Ammon's horn (tissue), 1 donor: ENCODE measurements at regions not wholly inside any gene's neighbourhood (a gene's known extent, or its start where the extent isn't known, plus 50 kb on each side); places are given as distances from the start of the nearest gene placed in this dataset.

ENCODE experiments used
- DNase-seq: peaks from one replicate; pipeline ENCODE4 v3.0.0-alpha.2; 2016; ENCODE audit warnings: low spot score

- no peak for DNase-seq
Measured at GRCh38 chr10:105793071-105793470, 1152.0 kb downstream of the SORCS3 start.

DNA sequence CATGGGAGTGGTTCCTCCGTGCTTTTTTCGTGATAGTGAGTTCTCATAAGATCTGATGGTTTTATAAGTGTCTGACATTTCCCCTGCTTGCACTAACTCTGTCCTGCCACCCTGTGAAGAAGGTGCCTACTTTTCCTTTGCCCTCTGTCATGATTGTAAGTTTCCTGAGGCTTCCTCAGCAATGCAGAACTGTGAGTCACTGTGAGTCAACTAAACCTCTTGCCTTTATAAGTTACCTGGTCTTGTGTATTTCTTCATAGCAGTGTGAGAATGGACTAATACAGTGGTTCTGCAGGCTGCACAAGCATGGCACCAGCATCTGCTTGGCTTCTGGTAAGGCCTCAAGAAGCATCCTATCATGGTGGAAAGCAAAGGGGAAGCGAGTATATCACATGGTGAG lies 1144.6 kb downstream of the SORCS3 start:
- no peak for DNase-seq

GRCh38 chr10:105783936-105784483 lies 1142.9 kb downstream of the SORCS3 start:
- no peak for DNase-seq

- DNase-seq, result no peak
Measured at GRCh38 chr10:105774881-105775280, 1133.8 kb downstream of the SORCS3 start.

GRCh38 chr10:105774351-105774750 lies 1133.3 kb downstream of the SORCS3 start:
- no peak for DNase-seq

DNA sequence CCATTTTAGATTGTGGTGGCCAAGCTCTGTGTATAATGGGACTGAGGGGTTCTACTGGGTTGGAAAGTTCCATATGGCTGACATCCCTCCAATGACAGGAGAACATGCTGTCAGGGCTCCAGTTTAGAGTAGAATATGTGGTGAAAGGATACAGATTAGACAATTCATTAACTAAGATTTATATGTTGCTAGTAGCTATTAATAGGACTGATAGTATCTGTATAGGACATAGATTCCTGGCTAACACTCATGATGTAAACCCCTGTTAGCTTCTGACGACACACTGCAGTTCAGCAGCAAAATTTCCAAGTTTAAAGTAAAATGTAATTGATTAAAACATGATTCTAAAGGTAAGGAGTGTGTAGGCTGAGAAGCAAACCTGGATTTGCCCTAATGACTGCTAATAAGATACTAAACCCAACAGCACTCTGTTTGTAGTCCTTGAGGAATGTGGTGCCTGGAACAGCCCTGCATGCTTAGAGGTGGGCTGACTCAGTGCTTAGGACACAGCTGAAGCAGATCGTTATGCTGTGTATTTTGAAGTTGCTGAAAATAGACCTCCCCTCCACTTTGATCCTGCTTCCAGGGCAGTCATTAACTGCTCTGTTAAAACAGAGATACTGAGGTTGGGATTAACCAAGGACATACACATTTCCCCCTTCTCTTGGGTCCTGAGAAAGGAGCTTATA lies 1129.6 kb downstream of the SORCS3 start:
- no peak for DNase-seq

DNA sequence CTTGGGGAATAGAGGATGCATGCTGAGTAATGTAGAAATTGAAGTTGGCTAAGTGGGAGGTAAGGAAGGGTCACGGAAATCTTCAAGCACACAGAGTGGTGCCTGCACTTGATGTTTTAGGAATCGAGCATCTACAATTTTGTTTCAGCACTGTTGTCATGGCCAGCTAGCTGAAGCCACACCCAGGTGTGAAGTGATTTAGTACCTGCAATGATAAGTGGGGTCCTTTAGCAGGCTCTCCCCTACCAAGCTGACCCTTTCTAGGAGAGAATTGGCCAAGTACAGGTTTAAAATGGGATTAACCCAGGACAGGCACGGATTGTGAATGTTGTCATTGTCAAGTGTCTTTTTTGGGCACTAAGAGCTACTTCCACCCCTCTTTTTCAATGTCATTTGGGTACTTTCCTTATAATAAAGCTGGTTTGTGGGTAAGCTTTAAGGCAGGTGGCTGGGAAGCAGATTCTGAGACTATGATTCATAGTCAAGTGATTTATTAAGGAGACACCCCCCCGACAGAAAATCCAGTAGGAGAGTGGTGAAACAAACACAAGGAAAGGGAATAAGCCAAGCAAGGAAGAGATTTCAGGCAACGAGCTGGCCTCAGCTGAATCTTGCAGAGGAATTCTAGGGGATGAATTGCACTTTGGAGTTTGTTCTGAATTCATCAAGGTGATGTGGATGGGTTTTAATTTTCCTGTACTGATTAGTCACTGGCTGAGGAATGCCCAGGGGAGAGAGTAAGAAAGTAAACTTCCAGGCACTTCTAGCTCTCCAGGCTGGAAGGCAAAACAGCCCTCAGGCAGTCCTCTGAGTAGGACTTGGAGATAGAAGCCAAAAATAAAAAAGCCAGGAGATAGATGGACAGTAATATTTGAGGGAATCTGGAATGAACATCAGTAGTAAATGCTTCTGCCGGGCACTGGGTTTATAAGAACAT lies 1128.4 kb downstream of the SORCS3 start:
- no peak for DNase-seq

DNA sequence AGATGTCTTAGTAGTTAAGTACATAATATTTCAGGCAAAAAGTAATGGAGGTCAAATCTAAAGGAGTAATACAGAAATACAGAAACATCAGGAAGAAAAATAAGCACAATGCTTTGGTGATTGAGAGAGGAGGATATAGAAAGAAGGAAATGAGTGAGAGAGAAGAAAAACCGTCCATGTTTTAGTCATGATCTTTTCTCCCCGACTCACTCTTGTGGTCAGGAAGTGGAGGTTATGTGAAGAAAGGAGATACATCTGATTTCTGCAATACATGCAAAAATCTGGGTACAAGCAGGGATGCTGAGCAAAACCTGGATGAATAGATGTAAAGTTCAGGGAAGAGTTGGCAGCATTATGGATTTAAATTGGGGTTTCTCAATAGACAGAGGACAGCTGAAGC lies 1122.5 kb downstream of the SORCS3 start:
- DNase-seq, result no peak

DNA sequence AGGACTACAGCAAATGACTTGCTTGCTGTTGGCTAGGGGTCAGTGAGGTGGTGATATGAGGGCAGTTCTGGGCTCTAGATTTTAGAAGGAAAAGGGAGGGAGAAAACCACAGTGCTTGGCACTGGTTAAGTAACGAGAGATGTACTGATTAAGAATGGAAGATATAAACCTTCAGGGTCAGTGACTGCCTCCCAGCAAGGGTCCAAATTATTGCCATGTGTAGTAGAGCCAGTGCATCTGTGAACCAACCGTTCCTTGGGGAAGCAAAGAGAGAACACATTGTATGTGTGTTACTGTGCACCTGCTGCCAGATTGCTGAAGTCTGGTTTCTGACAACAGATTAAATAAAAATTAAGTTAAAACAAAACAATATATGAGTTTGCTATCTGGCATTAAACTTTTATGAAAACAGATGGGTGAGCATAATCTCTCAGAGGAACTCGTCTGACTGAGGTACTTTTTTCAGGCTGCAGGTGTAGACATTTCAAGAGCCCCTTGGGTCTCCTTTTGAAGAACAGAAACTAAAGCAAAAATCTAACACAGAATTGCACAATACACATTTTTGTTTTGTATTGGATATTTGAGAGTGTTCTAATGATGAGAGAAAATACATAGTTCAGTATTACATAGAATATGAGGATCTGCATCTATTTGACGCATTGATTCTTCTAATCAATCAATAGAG lies 1120.6 kb downstream of the SORCS3 start:
- DNase-seq, result no peak

- no peak for DNase-seq
Measured at GRCh38 chr10:105759669-105760068, 1118.6 kb downstream of the SORCS3 start.

DNA sequence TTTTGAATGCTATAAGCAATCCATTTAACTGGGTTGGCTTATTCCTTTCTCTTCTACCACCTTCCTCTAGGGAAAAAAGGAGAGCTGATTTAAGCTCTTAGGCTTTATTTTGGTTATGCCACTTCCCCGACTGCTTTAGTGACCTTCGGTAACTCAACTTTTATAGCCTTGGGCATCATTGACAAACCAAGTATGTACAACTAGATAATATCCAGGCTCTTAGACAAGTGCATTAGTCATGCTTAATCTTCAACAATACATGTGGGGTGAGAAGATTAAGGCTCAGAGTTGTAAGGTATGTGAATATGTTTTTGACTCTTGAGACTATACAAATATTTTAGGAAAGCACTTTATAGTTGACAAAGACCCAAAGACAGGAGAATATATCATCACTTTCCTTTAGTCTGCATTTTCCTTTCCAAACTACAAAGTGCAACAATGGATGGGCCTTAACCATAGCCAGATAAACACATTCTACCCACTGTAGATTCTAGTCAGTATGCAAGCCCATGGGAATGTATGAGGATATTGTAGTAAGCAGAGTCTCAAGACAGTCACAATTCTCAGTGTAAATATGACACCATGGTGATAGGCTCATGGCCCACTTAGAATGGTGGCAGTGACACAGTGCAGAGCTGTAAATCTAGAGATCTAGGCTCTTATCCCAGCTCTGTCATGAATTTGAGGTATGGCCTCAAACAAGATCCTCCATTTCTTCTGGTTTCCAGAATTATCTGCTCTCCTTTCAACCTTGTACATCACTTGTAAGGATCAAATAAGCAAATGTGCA lies 1117.3 kb downstream of the SORCS3 start:
- no peak for DNase-seq

DNA sequence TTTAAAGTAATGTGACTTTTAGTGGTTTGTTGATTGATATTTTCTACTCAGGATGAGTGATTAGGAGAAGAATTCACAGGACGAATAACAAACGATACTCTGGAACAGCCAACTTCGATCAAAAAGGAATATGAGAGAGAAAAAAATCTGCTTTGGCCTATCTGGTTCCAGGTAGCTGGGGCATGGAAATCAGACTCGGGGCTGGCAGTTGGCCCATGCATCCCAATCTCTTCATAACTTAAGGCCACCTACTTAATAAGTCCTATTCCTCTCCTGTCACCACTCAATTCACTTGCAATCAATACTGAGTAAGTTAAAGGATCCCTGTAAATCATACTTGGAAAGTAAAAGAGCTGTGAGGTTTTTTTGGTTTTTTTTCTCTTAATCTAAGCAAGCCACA lies 1116.2 kb downstream of the SORCS3 start:
- DNase-seq, result no peak

DNA sequence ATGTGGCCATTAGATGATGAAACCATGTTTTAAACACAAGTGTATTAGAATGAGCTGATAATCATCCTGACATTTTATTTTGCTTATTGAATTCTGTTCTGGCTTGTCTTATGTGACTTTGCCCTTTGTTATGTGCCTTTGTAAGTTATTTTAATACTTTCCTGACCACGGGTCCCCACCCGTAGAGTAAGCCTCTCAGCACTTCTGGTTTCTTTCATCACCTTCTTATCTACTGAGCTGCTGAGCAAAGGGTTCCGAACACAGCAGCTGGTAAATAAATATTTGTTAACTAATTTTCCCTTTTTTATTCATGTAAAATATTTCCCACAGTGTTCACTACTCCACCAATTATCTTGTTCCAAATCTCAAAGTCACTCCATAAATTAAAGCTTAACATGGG lies 1115.3 kb downstream of the SORCS3 start:
- no peak for DNase-seq

- no peak for DNase-seq
Measured at GRCh38 chr10:105751688-105752087, 1110.6 kb downstream of the SORCS3 start.

DNA sequence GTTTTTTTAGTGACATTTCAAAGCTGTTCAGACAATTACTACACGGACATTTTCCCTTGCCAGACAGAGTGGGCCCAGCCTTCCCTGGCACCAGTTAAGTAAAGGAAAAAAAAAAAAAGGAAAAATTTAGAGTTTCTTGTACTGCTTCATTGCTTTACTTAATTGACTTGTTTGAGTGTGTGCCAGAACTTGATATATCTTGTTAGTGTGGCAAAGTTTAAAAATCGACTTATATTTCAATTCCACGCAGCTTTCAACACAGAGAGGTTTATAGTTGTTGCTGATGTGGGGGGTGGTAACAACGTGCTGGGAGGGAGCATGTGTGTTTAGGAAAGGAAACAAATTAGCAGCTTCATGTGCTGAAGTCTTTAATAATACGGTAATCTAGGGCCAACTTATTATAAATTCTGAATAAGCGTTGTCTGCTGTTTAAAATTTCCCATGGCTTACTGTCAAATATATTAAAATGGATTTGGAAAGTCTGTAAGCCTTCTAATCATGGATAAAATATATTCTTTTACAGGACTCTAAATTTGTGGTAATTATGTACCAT lies 1104.6 kb downstream of the SORCS3 start:
- DNase-seq, result no peak

GRCh38 chr10:105743343-105744056 lies 1102.4 kb downstream of the SORCS3 start:
- DNase-seq, result peak; percentile 74

- no peak for DNase-seq
Measured at GRCh38 chr10:105742923-105743322, 1101.8 kb downstream of the SORCS3 start.

DNA sequence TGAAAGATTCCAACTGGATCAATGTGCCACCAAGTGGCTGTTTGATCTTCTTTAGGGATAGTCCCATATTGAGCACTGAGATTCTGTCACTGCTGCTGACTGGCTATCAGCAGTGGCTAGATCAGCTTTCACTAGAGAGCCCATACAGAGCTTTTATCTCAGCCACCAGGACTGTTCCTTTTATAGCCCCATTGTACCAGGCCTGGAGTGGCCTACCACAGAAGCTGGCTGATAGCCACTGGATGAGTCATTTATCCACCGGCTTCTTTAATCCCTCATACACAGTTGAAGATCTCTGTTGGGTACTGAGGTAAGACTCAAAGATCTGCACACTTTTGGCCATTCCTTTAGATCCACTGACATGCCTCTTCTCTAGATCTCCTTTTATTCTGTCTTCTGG lies 1101.1 kb downstream of the SORCS3 start:
- no peak for DNase-seq

DNA sequence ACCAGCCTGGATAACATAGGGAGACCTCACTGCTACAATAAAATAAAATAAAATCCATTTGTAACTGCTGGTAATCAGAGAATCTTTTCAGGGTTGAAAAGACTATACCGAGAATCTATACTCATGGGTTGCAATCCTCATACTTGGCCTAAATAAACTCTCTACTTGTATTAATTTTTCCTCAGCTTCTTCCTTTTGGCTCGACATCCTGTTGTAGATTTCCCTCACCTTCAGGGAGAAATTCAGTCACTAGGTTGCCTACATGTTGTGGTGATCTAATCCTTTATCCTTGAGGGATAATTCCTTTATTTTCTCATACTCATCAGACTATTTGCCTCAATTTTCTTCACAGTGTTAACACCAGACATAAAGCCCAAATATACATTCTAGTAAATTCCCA lies 1093.4 kb downstream of the SORCS3 start:
- no peak for DNase-seq

DNA sequence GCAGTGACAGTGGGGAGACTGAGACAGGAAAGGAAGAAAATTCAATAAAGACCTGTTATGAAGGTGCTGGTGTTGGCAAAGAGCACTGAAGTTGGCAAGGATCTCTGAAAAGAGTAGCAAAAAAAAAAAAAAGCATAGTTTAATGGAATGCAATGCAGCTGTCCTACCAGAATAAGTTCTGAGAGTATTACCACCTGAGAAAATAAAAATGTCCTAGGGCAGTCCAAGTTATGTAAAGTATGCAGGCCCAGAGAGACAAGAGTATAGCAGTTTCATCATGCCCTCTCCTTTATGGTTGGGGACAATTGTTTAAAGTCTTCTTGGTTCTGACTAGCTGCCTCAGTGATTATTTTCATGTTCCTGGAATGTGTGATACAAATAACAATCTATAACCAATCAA lies 1092.8 kb downstream of the SORCS3 start:
- no peak for DNase-seq

- DNase-seq, result no peak
Measured at GRCh38 chr10:105729428-105729827, 1088.3 kb downstream of the SORCS3 start.
